ENCODE measurements at regions not wholly inside any gene's neighbourhood (a gene's known extent, or its start where the extent isn't known, plus 50 kb on each side); places are given as distances from the start of the nearest gene placed in this dataset.

DNA sequence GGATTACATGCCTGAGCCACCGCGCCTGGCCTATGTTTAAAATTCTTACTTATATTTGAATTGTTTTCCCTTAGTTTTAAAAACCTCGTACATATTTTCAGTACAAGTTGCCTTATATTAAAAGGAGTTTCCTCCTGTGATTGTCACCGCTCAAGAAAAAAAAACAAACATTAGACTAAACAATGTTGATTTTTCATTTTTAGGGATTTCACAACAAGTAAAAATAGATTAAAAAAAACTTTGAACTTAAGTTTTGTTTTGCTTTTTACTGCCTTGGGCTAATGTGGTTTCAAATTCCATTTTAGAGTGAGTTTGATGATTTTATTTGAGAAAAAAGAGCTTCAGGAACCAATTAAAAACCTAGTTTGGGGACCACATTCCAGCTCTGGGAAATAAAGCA is 1196.6 kb upstream of the CDH18 start:
- intact Hi-C loops (cut with micrococcal nuclease), result no loop called here
- Mint-ChIP-seq H3K4me3 (no peak overlapping the region), H3K4me1 (ENCODE audit: low read depth) (no peaks in the 10 kb centered on the region), H3K27ac (no peak overlapping the region), H3K36me3 (ENCODE audit: low read depth) (no peaks in the 10 kb centered on the region), H3K27me3 (no peaks in the 10 kb centered on the region), H3K9me3 (peaks cover 16% of the 10 kb centered on the region)

DNA sequence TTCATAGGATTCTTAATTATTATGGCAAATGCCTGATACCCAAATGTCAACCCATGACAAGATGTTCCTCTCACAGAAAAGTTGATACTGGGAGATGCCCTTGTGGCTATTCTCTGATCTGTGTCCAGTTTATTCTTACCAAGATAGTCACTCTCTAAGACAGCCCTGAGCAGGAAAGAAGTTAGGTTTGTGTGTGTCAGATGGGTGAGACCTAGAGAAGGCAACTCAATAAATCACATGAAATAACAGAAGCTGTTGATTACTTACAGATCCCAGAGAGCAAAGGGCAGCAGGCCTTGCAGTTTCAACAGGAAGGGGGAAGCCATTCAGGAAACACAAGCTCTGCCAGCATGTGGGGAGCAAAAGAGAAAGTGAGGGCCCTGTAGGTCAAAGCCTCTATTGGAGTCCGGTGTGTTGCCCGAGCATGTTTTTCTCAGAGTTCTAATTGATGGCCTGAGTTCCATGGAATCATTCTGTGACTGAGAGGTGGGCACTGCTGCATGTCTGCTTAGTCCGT is 1193.7 kb upstream of the CDH18 start:
- H3K9me3 Mint-ChIP-seq, result peaks cover 16% of the 10 kb centered on the region
- no peaks in the 10 kb centered on the region for H3K27me3 Mint-ChIP-seq
- H3K4me3 Mint-ChIP-seq, result no peak overlapping the region
- intact Hi-C loops (cut with micrococcal nuclease), result no loop called here
- H3K36me3 Mint-ChIP-seq (ENCODE audit: low read depth), result no peaks in the 10 kb centered on the region
- no peaks in the 10 kb centered on the region for H3K4me1 Mint-ChIP-seq (ENCODE audit: low read depth)
- H3K27ac Mint-ChIP-seq, result no peak overlapping the region

DNA sequence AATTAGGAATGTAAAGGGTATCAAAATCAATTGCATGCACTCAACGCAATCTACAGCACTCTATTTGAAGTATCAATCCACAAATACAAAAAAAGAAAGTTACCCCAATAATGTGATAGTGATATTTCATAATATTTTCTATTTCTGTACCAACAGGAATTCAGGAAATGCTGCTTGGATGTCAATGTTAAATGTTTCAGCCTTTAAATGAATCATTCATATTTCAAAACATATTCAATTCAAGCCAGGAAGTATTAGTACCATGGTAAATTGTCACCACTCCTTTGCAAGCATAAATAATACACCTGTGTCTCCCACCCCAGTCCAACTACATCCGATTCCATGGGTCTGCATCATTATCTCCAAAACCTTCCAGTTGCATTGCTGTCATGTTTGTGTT is 1185.5 kb upstream of the CDH18 start:
- Mint-ChIP-seq H3K9me3 (peaks cover 8% of the 10 kb centered on the region), H3K36me3 (ENCODE audit: low read depth) (no peaks in the 10 kb centered on the region), H3K27me3 (no peaks in the 10 kb centered on the region), H3K4me3 (no peak overlapping the region), H3K27ac (no peak overlapping the region), H3K4me1 (ENCODE audit: low read depth) (no peaks in the 10 kb centered on the region)
- intact Hi-C loops (cut with micrococcal nuclease), result no loop called here

DNA sequence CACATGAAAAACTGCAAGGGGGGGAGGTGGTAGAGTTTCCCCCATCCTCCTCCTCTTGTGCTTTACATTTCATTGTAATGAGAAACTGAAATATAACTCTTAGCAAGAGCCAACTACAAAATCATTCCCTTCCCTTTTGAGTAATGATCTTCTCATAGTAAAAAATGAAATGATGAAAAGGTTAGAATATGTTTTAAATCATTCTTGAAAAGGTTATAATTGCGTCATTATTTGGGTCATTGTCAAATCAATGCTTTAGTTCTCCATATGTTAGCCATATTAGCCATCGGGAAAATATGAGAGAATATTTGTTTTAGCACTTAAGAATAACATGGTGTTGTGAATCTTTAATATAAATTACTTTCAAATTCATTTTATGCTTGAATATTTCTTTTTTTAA is 1185.0 kb upstream of the CDH18 start:
- intact Hi-C loops (cut with micrococcal nuclease), result no loop called here
- Mint-ChIP-seq H3K9me3 (peaks cover 8% of the 10 kb centered on the region), H3K4me1 (ENCODE audit: low read depth) (no peaks in the 10 kb centered on the region), H3K27me3 (no peaks in the 10 kb centered on the region), H3K36me3 (ENCODE audit: low read depth) (no peaks in the 10 kb centered on the region), H3K27ac (no peak overlapping the region), H3K4me3 (no peak overlapping the region)

DNA sequence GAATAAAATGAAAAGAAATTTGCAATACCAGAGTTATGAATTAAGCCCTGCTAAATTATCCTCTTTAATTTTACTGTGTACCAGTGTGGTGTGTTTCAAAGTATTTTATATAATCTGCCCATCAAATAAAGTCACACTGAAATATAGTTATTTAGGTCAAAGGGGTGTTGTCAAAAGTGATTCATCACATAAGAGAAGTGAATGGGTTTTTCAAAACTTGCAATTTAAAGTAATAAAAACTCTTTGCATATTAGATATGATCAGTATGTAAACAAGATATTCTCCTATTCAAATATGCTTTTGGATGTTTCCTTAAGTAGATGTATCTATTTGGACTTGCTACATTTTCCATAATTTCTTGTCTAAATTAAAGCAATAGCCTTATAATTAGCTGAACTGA is 1183.0 kb upstream of the CDH18 start:
- H3K27ac Mint-ChIP-seq, result no peak overlapping the region
- intact Hi-C loops (cut with micrococcal nuclease), result no loop called here
- no peaks in the 10 kb centered on the region for H3K27me3 Mint-ChIP-seq
- H3K9me3 Mint-ChIP-seq, result peaks cover 15% of the 10 kb centered on the region
- no peak overlapping the region for H3K4me3 Mint-ChIP-seq
- H3K4me1 Mint-ChIP-seq (ENCODE audit: low read depth), result no peaks in the 10 kb centered on the region
- no peaks in the 10 kb centered on the region for H3K36me3 Mint-ChIP-seq (ENCODE audit: low read depth)

DNA sequence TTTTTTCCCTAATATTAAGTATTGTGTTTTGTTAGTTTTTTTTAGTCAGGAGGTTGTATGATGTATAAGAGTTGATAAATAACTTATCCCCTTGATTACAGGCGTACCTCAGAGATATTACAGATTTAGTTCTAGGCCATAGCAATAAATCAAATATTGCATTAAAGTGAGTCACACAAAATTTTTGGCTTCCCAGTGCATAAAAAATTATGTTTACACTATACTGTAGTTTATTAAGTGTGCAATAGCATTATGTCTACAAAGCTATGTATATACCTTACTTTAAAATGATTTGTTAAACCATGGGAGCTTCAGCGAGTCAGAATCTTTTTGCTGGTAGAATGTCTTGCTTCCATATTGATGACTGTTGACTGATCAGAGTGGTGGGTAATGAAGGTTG is 1180.6 kb upstream of the CDH18 start:
- Mint-ChIP-seq H3K27me3 (no peaks in the 10 kb centered on the region), H3K4me3 (no peak overlapping the region), H3K27ac (no peak overlapping the region), H3K4me1 (ENCODE audit: low read depth) (no peaks in the 10 kb centered on the region), H3K36me3 (ENCODE audit: low read depth) (no peaks in the 10 kb centered on the region), H3K9me3 (peaks cover 33% of the 10 kb centered on the region)
- intact Hi-C loops (cut with micrococcal nuclease), result no loop called here

DNA sequence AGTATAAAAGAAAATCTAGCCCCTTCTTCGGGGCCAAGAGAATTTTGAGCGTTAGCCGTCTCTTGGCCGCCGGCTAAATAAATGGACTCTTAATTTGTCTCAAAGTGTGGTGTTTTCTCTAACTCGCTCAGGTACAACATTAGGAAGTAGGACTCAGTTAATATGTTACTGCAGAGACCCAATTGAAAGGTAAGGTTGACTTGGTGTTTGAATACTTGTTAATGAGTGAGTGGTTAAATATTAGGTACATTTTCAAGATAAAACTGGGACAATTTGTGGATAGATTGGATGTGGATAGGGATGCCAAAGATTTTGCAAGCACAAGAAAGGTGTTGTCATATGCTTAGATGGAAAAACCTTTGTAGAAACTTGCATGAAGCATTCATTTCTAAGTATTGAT is 1177.3 kb upstream of the CDH18 start:
- Mint-ChIP-seq H3K27ac (no peak overlapping the region), H3K4me3 (no peak overlapping the region), H3K36me3 (ENCODE audit: low read depth) (no peaks in the 10 kb centered on the region)

DNA sequence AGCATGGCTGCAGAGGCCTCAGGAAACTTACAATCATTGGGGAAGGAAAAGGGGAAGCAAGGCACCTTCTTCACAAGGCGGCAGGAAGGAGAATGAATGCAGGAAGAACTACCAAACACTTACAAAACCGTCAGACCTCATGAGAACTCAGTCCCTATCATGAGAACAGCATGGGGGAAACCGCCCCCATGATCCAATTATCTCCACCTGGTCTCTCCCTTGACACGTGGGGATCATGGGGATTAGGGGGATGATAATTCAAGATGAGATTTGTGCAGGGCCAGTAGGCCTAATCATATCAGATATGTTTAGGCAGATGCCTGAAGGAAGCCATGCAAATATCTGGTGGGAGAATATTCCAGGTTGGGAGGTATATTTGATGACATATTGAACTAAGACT is 1176.4 kb upstream of the CDH18 start:
- Mint-ChIP-seq H3K36me3 (ENCODE audit: low read depth) (no peaks in the 10 kb centered on the region), H3K4me1 (ENCODE audit: low read depth) (no peaks in the 10 kb centered on the region), H3K27me3 (no peaks in the 10 kb centered on the region), H3K9me3 (peaks cover 35% of the 10 kb centered on the region), H3K27ac (no peak overlapping the region), H3K4me3 (no peak overlapping the region)
- intact Hi-C loops (cut with micrococcal nuclease), result no loop called here

More for the DNA sequence above, 1177.3 kb upstream of the CDH18 start:
- Mint-ChIP-seq H3K9me3 (peaks cover 34% of the 10 kb centered on the region), H3K4me1 (ENCODE audit: low read depth) (no peaks in the 10 kb centered on the region), H3K27me3 (no peaks in the 10 kb centered on the region)
- intact Hi-C loops (cut with micrococcal nuclease), result no loop called here

DNA sequence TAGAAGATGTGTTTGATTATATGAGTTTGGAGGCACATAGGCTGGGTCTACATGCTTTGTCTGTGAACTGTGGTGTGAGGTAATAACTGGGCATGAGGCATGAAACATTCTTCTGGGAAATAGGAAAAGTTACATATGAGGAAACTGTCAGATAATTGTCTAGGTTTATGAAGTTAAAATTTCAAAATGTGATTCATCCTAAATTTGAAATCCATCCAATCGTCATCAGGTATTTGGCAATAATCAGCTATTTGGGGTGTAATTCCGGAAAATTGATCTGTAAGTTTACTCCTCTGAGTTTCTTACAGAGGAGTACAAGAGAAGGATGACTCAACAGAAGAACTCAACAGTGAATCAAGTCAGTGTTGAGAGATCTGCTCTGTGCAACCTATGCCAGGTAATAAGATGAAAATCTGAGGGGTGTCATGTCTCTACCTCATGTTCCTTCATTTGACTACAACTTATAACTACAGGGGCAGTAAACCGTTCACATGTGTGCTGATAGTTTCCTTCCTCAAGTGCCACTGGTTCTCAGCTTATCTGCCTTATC is 1171.6 kb upstream of the CDH18 start:
- H3K27me3 Mint-ChIP-seq, result no peaks in the 10 kb centered on the region
- H3K27ac Mint-ChIP-seq, result no peak overlapping the region
- H3K4me1 Mint-ChIP-seq (ENCODE audit: low read depth), result no peaks in the 10 kb centered on the region
- intact Hi-C loops (cut with micrococcal nuclease), result no loop called here
- H3K9me3 Mint-ChIP-seq, result peaks cover 24% of the 10 kb centered on the region
- no peak overlapping the region for H3K4me3 Mint-ChIP-seq
- no peaks in the 10 kb centered on the region for H3K36me3 Mint-ChIP-seq (ENCODE audit: low read depth)

DNA sequence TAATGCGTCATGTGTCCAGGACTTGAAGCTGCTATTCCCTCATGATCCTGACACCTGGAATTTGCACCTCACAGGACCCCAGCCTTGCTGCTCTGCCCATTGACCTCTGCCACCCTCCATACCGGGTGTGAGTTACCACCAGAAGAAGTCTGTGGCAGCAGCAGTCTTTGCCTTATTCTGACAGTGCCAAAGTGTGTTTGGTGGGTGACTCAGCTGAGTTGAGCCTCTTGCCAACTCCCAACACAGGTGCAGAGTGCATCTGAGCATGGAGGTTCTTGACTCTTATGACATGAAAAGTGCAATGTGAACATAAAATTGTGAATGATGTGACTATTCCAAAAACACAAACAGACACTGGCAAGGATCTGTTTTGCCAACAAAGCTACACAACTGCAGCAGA is 1166.5 kb upstream of the CDH18 start:
- intact Hi-C loops (cut with micrococcal nuclease), result no loop called here
- no peaks in the 10 kb centered on the region for H3K27me3 Mint-ChIP-seq
- no peaks in the 10 kb centered on the region for H3K4me1 Mint-ChIP-seq (ENCODE audit: low read depth)
- H3K36me3 Mint-ChIP-seq (ENCODE audit: low read depth), result no peaks in the 10 kb centered on the region
- H3K27ac Mint-ChIP-seq, result no peak overlapping the region
- H3K9me3 Mint-ChIP-seq, result peaks cover 11% of the 10 kb centered on the region
- no peak overlapping the region for H3K4me3 Mint-ChIP-seq

DNA sequence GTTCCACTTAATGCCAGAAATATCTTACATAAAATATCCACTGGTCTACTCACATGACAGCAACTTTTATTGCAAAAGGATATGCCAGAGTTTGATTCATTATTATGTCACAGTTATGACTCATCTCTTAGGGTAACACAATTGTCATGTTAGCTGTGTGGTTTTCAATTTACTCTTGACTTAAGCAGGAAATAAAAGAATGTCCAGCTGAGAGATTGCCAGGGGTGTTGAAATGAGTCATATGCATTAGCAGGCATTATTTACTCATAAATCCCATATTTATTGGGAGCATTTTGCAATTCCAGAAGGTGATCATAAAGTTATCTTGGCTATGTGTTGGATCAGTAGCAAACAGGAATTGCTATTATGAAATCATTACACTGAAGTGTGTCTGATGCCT is 1164.6 kb upstream of the CDH18 start:
- Mint-ChIP-seq H3K27ac (no peak overlapping the region), H3K4me3 (no peak overlapping the region), H3K9me3 (peaks cover 10% of the 10 kb centered on the region), H3K27me3 (no peaks in the 10 kb centered on the region), H3K36me3 (ENCODE audit: low read depth) (no peaks in the 10 kb centered on the region), H3K4me1 (ENCODE audit: low read depth) (no peaks in the 10 kb centered on the region)
- intact Hi-C loops (cut with micrococcal nuclease), result no loop called here

DNA sequence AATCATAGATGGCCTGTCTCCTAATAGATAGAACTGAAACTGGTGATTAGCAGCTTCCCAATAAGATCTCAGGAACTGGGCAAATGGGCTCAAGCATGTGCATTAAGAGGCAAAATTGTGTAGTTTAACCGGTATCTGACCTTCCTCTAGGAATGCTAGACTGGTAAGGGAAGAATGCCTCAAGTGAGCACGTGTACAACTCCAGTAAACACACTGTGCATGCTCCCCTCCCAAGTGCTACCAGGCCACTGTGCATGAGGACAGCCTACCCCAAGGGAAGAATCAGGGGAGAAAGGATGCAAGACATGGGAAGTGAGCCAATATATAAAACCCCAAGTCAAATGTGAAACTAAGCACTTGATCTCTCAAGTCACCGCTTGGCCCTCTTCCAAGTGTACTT is 1157.4 kb upstream of the CDH18 start:
- Mint-ChIP-seq H3K27ac (no peak overlapping the region), H3K4me3 (no peak overlapping the region), H3K27me3 (no peaks in the 10 kb centered on the region), H3K9me3 (peaks cover 10% of the 10 kb centered on the region), H3K36me3 (ENCODE audit: low read depth) (no peaks in the 10 kb centered on the region), H3K4me1 (ENCODE audit: low read depth) (no peaks in the 10 kb centered on the region)
- intact Hi-C loops (cut with micrococcal nuclease), result no loop called here

DNA sequence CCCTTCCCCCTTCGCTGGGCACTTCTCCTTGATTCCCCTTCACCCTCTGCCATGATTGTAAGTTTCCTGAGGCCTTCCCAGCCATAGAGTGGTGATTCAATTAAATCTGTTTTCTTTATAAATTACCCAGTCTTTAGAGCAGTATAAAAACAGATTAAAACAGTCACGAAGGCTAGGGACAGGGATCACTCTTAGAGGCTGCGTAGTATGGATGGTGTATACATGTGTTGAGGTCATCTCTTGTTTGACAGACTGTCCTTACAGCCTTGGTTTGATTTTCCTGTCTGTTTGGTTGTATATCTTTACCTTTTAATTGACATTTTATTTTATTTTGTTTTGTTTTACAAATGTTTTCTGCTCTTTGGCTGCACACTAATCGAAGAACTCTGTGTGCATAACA is 1155.7 kb upstream of the CDH18 start:
- intact Hi-C loops (cut with micrococcal nuclease), result no loop called here
- peaks cover 8% of the 10 kb centered on the region for H3K9me3 Mint-ChIP-seq
- no peaks in the 10 kb centered on the region for H3K4me1 Mint-ChIP-seq (ENCODE audit: low read depth)
- H3K4me3 Mint-ChIP-seq, result no peak overlapping the region
- no peaks in the 10 kb centered on the region for H3K27me3 Mint-ChIP-seq
- H3K36me3 Mint-ChIP-seq (ENCODE audit: low read depth), result no peaks in the 10 kb centered on the region
- H3K27ac Mint-ChIP-seq, result no peak overlapping the region

DNA sequence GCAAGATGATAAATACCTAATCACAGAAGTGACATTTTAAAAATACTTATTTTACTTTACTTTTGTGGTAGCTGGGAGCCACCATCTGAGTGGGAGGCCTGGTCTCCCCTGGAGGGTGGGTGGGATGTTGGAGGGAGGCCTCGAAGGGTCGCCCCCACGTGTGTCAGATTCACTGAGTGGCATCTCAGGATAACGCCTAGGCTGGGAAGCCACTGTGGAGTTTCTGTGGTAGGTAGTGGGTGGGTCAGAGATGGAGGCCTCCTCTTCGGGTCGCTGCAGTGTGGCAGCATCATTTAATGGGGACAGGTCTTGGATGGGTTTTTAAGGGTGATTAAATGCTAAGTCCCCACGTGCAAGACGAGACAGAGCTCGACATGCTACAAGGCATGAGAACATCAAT is 1154.8 kb upstream of the CDH18 start:
- H3K4me1 Mint-ChIP-seq (ENCODE audit: low read depth), result no peaks in the 10 kb centered on the region
- H3K4me3 Mint-ChIP-seq, result no peak overlapping the region

DNA sequence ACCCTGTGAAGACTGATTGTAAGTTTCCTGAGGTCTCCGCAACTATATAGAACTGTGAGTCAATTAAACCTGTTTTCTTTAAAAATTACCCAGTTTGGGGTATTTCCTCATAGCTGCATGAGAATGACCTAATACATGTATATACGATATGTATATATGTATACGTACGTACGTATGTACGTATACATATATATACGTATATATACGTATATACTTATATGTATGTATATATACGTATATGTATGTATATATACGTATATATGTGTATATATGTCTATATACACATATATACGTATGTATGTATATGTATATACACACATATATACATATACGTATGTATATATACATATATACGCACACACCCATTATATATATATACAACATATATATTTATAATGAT is 1153.0 kb upstream of the CDH18 start:
- Mint-ChIP-seq H3K36me3 (ENCODE audit: low read depth) (no peaks in the 10 kb centered on the region), H3K4me1 (ENCODE audit: low read depth) (no peaks in the 10 kb centered on the region), H3K27me3 (no peaks in the 10 kb centered on the region), H3K4me3 (no peak overlapping the region), H3K27ac (no peak overlapping the region), H3K9me3 (peaks cover 6% of the 10 kb centered on the region)
- intact Hi-C loops (cut with micrococcal nuclease), result no loop called here

More for the DNA sequence above, 1154.8 kb upstream of the CDH18 start:
- H3K27me3 Mint-ChIP-seq, result no peaks in the 10 kb centered on the region
- intact Hi-C loops (cut with micrococcal nuclease), result no loop called here
- H3K9me3 Mint-ChIP-seq, result peaks cover 6% of the 10 kb centered on the region
- H3K27ac Mint-ChIP-seq, result no peak overlapping the region
- no peaks in the 10 kb centered on the region for H3K36me3 Mint-ChIP-seq (ENCODE audit: low read depth)

Data from dendritic cell treated with granulocyte-macrophage colony-stimulating factor and Interleukin-4, amounts not matched to agents 40 ng/mL and 50 ng/mL, for 4 days (primary cell).